ENCODE measurements at regions not wholly inside any gene's neighbourhood (a gene's known extent, or its start where the extent isn't known, plus 50 kb on each side); places are given as distances from the start of the nearest gene placed in this dataset.

GRCh38 chr5:74026310-74026709 lies 400.3 kb downstream of the ARHGEF28 start:
- no peak for DNase-seq (ENCODE audit: extremely low read depth, low read depth, low spot score)

DNA sequence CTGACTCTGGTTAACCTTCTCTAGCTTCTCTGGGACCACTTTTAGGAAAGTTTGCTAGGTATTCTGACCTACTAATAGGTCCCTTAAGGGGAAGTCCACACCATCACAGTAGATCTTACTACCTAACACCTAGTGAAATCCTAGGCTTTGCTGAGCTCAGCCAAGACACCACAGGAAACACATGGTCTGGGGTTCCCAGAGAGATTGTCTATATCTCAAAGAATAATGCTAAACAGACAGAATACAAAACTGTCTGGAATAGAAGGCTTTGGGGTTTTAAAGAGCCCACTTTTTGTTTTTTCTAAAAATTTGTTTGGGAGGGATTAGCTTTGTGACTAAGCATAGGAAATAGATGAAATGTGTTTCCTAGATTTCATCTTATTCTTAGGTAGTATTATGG lies 395.1 kb downstream of the ARHGEF28 start:
- DNase-seq (ENCODE audit: extremely low read depth, low read depth, low spot score), result no peak

DNA sequence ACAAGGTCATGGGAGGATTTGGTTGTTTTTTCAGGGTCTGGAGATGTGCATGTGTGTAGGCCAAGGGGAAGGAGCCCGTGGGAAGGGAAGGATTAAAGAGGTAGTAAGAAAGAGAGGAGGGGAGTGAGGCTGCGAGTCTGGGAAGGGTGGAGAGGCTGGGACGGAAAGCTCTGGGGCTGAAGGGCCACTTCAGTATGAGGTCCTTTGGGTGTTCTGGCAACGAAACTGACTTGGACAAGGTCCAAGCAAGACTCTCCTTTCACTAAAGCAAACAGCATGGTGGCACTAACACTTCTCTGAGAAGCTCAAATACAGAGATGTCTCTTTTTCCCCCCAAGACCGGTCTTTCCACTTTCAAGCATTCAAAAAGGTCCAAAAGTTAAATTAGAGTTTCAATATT lies 394.5 kb downstream of the ARHGEF28 start:
- DNase-seq (ENCODE audit: extremely low read depth, low read depth, low spot score), result no peak

DNA sequence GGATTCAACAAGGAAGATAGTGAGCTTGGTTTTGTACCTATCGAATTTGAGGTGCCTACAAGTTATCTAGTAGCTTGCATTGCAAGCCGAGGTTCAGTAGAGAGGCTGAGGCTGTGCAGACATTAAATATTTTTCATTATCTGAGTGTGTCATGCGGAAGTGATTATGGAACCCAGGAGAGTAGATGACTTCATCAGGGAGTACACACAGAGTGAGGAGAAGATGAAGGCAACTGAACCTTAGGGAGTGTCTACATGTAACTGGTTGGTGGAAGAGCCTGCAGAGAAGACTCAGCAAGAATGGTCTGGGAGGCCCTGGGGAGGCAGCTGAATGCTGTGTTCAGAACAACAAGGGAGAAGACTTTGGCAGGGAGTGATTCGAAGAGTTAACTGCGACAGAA lies 393.9 kb downstream of the ARHGEF28 start:
- no peak for DNase-seq (ENCODE audit: extremely low read depth, low read depth, low spot score)

GRCh38 chr5:74017786-74018211 lies 391.8 kb downstream of the ARHGEF28 start:
- no peak for DNase-seq (ENCODE audit: extremely low read depth, low read depth, low spot score)

DNA sequence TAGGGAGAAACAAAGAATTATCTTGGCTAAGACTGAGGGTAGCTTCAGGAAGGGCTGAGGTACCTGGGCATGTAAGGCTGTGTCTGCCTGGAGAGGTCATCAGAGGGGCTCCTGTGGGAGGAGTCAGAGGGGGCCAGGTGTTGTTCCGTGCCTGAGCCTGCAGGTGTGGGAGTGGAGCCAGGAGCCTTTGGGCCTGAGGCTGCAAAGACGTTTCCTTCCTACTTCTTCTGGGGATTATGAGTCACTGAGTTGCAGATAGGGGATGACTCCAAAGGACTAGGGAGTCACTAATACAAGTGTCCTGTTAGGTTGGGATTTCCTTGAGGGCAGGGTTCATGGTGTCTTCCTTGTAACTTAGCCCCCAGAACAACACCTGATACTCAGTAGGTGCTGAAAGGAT lies 391.1 kb downstream of the ARHGEF28 start:
- DNase-seq (ENCODE audit: extremely low read depth, low read depth, low spot score), result no peak

DNA sequence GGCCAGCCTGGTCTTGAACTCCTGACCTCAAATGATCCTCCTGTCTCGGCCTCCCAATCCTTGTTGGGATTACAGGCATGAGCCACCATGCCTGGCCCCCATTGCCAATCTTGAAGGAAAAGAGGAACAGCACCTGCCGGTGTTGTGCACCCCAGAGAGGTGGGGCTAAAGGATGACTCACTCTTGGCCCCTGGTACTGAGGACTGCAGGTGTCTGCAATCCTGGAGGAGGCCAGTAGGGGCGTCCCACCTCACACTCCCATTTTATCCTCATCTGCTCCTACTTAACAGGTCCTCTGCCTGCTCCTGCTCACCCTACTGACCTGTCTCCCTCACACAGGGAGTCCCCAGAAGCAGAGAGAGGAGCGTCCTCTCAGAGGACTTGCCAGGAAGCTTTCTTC lies 390.4 kb downstream of the ARHGEF28 start:
- DNase-seq (ENCODE audit: extremely low read depth, low read depth, low spot score), result no peak

- no peak for DNase-seq (ENCODE audit: extremely low read depth, low read depth, low spot score)
Observed at GRCh38 chr5:74015716-74016115, 389.7 kb downstream of the ARHGEF28 start.

DNA sequence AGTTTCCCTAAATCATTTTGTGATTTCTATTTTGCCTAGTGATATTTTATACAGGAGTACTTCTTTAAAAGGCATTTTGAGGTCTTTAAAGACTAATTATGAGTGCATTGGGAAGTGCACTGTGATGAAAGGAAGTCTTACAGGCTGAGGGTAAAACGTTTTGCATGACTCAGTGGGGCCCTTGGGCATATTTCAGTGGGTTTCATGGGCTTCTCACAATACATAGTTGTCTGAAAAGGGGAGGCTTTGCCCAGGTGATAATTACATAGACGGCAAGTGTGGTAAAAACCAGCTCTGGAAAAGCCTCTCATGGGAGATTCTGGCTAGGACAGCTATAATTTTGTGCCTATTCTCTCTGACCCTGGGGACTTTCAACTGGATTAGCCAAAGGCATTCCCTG lies 387.2 kb downstream of the ARHGEF28 start:
- DNase-seq (ENCODE audit: extremely low read depth, low read depth, low spot score), result no peak

- no peak for DNase-seq (ENCODE audit: extremely low read depth, low read depth, low spot score)
Observed at GRCh38 chr5:74009502-74009901, 383.5 kb downstream of the ARHGEF28 start.

DNA sequence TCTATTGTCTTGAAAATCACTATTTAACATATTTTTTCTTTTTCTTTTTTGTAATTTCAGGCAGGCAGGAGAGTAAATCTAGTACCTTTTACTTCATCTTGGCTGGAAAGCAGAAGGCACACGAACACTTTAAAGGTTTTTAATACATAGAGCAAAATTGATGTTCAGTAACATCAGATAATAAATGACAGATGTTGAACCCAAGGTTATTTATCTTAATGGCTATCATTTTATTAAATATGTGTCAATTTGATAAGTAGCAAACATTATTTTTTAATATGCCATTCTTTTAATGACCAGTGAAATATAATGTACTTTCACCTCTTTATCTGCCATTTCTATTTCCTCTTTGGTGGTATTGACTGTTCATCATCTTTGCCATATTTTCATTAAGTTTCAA lies 381.2 kb downstream of the ARHGEF28 start:
- DNase-seq (ENCODE audit: extremely low read depth, low read depth, low spot score), result no peak

- DNase-seq (ENCODE audit: extremely low read depth, low read depth, low spot score), result no peak
Observed at GRCh38 chr5:73999297-73999696, 373.3 kb downstream of the ARHGEF28 start.

GRCh38 chr5:73998489-73998888 lies 372.5 kb downstream of the ARHGEF28 start:
- no peak for DNase-seq (ENCODE audit: extremely low read depth, low read depth, low spot score)

DNA sequence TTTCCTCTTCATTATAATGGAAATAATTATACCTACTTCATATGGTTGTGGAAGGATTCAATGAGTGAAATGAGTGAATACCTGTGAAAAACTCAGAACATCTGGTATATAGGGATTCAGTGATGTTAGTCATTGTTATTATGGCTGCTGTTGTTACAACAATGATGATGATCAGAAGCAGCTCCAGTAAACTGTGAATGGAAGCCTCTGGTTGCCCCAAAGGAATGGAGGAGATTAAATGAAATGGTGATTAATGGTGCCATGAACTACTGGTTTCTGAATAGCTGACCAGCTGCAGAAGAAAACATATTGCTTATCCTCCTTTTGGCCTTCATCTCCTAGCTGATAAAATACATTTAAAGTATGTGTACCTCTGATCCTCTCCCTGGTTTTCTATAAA lies 372.0 kb downstream of the ARHGEF28 start:
- no peak for DNase-seq (ENCODE audit: extremely low read depth, low read depth, low spot score)

- no peak for DNase-seq (ENCODE audit: extremely low read depth, low read depth, low spot score)
Observed at GRCh38 chr5:73996151-73996755, 370.3 kb downstream of the ARHGEF28 start.

GRCh38 chr5:73994963-73995362 lies 369.0 kb downstream of the ARHGEF28 start:
- DNase-seq (ENCODE audit: extremely low read depth, low read depth, low spot score), result no peak

Data from glomerular endothelial cell (primary cell).